ENCODE measurements at regions not wholly inside any gene's neighbourhood (a gene's known extent, or its start where the extent isn't known, plus 50 kb on each side); places are given as distances from the start of the nearest gene placed in this dataset.

GRCh38 chr1:239997515-239998311 lies 94.0 kb upstream of the FMN2 start (continued):
- TF ChIP-seq SAP30 (IDR thresholded peaks at IDR 0.05; ENCODE audit: insufficient read depth, insufficient replicate concordance, low read length) = no peak
- TF ChIP-seq ZNF274 (IDR thresholded peaks at IDR 0.05; ENCODE audit: borderline replicate concordance, extremely low read depth, low read length) = no peak
- no peak for TF ChIP-seq CBX8 (IDR thresholded peaks at IDR 0.05; ENCODE audit: borderline replicate concordance, low read depth, low read length)
- TF ChIP-seq TCF12 (IDR thresholded peaks at IDR 0.05; ENCODE audit: low read depth, low read length) = no peak
- TF ChIP-seq BCL11A (IDR thresholded peaks at IDR 0.05; ENCODE audit: low read depth in 2 of 2, low read length in 2 of 2) = no peak
- TF ChIP-seq MAX (IDR thresholded peaks at IDR 0.05) = no peak
- TF ChIP-seq GABPA (IDR thresholded peaks at IDR 0.05; ENCODE audit: borderline replicate concordance, insufficient read depth, low read length) = no peak

Data from H1 (cell line).